ENCODE measurements at regions not wholly inside any gene's neighbourhood (a gene's known extent, or its start where the extent isn't known, plus 50 kb on each side); places are given as distances from the start of the nearest gene placed in this dataset.

DNA sequence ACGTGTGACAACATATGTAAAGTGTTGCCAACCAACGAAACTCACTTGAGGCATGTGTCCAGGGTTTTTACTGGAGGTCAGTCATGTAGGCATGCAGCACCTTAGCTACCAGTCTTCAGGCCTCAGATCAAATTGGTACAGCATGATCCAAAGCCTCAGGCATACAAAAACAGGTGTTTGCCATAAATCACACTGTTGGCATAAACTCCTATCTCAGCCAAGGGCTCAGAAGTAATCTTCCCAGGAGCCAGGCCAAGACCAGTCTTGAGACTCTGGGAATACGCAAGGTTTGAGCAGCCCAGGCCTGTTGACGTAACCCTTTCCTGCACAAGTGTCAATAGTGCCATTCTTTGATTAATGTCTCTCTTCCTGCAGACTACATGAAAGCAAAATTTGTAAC, 163.5 kb downstream of the PRL start:
- TF ChIP-seq, protein P1, sequence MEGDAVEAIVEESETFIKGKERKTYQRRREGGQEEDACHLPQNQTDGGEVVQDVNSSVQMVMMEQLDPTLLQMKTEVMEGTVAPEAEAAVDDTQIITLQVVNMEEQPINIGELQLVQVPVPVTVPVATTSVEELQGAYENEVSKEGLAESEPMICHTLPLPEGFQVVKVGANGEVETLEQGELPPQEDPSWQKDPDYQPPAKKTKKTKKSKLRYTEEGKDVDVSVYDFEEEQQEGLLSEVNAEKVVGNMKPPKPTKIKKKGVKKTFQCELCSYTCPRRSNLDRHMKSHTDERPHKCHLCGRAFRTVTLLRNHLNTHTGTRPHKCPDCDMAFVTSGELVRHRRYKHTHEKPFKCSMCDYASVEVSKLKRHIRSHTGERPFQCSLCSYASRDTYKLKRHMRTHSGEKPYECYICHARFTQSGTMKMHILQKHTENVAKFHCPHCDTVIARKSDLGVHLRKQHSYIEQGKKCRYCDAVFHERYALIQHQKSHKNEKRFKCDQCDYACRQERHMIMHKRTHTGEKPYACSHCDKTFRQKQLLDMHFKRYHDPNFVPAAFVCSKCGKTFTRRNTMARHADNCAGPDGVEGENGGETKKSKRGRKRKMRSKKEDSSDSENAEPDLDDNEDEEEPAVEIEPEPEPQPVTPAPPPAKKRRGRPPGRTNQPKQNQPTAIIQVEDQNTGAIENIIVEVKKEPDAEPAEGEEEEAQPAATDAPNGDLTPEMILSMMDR (conservative IDR thresholded peaks at IDR 0.05; ENCODE audit: low read length), result no peak
- no peak for TF ChIP-seq EZH2phosphoT487 (IDR thresholded peaks at IDR 0.05; ENCODE audit: borderline replicate concordance, low read depth, low read length)
